ENCODE measurements at regions not wholly inside any gene's neighbourhood (a gene's known extent, or its start where the extent isn't known, plus 50 kb on each side); places are given as distances from the start of the nearest gene placed in this dataset.
A peak's percentile ranks its signal among the peaks of the same experiment; 100 is the strongest.

GRCh38 chr9:135183528-135184180 lies 96.2 kb downstream of the OLFM1 start:
- intact Hi-C loops (cut with DNase I), result no loop called here
- Histone ChIP-seq H3K4me1 (no peaks in the 10 kb centered on the region), H3K36me3 (no peaks in the 10 kb centered on the region), H3K27ac (no peak overlapping the region), H3K27me3 (peaks cover 0 to 49% of the 10 kb centered on the region in 2 donors), H3K4me3 (no peak overlapping the region), H3K9me3 (no peaks in the 10 kb centered on the region)
- no peak for ATAC-seq
- peak in 1 of 4 donors; percentile 57 for DNase-seq
- no peak for TF ChIP-seq CTCF (IDR thresholded peaks at IDR 0.05)

DNA sequence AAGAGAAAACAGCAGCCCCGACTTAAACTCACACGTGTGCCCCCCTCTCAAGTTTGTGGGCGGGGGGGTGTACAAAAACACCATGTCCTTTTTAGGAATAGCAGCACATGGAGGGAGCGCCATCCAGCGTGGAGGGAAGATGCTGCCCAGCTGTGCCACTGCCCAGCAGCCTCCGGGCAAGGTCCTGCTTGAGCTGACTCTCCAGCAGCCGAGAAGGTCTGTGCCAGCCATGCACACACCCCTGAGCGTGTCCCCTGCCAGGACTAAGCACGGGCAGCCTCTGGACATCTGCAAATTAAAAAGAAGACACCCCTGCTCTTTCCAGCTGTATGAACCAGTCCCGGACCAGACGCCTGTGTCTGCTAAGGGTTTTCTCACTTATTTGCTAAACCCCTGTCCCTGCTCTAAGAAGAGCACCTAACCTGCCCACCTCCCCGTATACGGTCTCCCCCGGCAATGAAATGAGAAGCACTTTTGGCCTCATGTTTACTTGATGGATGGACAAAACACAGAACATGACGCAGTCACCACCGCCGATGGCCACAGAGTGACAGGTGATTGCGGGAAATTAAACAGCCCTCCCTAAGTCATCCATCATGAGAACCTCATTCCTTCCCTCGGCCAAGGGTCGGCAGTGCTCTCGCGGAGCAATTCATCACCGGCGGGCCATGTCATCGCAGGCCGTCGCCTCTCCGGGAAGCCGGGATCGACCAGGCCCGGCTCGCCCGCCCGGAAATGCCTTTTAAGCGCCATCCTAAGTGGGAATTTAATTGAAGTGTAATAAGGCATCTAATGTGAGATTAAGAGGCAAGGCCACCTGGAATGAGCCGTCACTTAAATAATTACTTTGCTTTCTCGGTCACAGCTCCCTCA lies 96.9 kb downstream of the OLFM1 start:
- H3K27ac ChIP-seq, result no peak overlapping the region
- no peaks in the 10 kb centered on the region for H3K36me3 ChIP-seq
- no peaks in the 10 kb centered on the region for H3K4me1 ChIP-seq
- DNase-seq (peak in 1 of 4 donors; percentile 64), ATAC-seq (no peak)
- intact Hi-C loops (cut with DNase I), result no loop called here
- peaks cover 0 to 49% of the 10 kb centered on the region in 2 donors for H3K27me3 ChIP-seq
- no peaks in the 10 kb centered on the region for H3K9me3 ChIP-seq
- no peak overlapping the region for H3K4me3 ChIP-seq
- TF ChIP-seq CTCF (IDR thresholded peaks at IDR 0.05), result no peak

DNA sequence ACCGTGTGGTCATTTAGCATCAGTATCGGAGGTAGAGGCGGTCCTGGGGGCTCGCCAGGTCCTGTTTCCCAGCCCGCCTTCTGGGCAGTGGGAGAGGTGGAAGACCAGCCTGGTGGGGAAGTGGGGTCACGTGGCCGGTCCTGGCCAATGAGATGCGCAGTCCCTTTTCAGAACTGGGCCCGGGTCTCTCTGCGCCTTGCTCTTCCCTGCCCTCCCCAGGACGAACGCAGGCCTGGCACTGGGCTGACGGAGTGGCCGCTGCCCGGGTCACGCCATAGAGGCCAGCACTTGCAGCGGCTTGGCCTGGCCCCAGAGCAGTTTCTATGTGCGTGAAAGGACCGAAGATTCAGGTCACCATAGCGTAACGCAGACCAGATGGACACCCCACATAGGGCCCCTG lies 97.6 kb downstream of the OLFM1 start:
- Histone ChIP-seq H3K27me3 (peaks cover 0 to 49% of the 10 kb centered on the region in 2 donors), H3K4me1 (no peaks in the 10 kb centered on the region), H3K36me3 (no peaks in the 10 kb centered on the region), H3K4me3 (no peak overlapping the region), H3K27ac (no peak overlapping the region), H3K9me3 (no peaks in the 10 kb centered on the region)
- no peak for TF ChIP-seq CTCF (IDR thresholded peaks at IDR 0.05)
- no peak for ATAC-seq
- intact Hi-C loops (cut with DNase I), result no loop called here
- DNase-seq, result peak in 1 of 4 donors; percentile 75

GRCh38 chr9:135186248-135187164 lies 99.0 kb downstream of the OLFM1 start:
- Histone ChIP-seq H3K4me1 (no peaks in the 10 kb centered on the region), H3K4me3 (no peak overlapping the region), H3K9me3 (no peaks in the 10 kb centered on the region), H3K27me3 (peaks cover 0 to 58% of the 10 kb centered on the region in 2 donors), H3K27ac (no peak overlapping the region), H3K36me3 (no peaks in the 10 kb centered on the region)
- intact Hi-C loops (cut with DNase I), result no loop called here
- DNase-seq (peak in 3 of 4 donors; percentile 26 to 55 (median 36)), ATAC-seq (peak; percentile 31)
- no peak for TF ChIP-seq CTCF (IDR thresholded peaks at IDR 0.05)
